ENCODE measurements at regions not wholly inside any gene's neighbourhood (a gene's known extent, or its start where the extent isn't known, plus 50 kb on each side); places are given as distances from the start of the nearest gene placed in this dataset.

GRCh38 chr6:3908961-3909360, 59.8 kb downstream of the FAM50B start:
- Histone ChIP-seq H3K27me3 (replicated peaks in 1 of 4; ENCODE audit: control extremely low read depth in 1 of 4, control insufficient read depth in 3 of 4, insufficient read depth in 4 of 4, low read length in 3 of 4) (peaks cover 0 to 9% (median 3%) of the 10 kb centered on the region in 4 experiments), H3K36me3 (replicated peaks in 1 of 2; ENCODE audit: control extremely low read depth in 1 of 2, control insufficient read depth in 1 of 2, extremely low read depth in 1 of 2, insufficient read depth in 2 of 2, low read length in 1 of 2) (no peaks in the 10 kb centered on the region), H3K27ac (ENCODE audit: low read length in 2 of 2) (no peak overlapping the region), H3K9ac (ENCODE audit: low read length) (no peak overlapping the region), H3K4me1 (ENCODE audit: control insufficient read depth in 2 of 2, insufficient read depth in 2 of 2, low read length in 2 of 2) (no peaks in the 10 kb centered on the region), H4K20me1 (ENCODE audit: control insufficient read depth, insufficient read depth, low read length, poor library complexity, severe bottlenecking) (no peaks in the 10 kb centered on the region), H3K4me2 (replicated peaks; ENCODE audit: low read depth, low read length, poor library complexity, severe bottlenecking) (no peak overlapping the region), H3K9me3 (ENCODE audit: control extremely low read depth in 1 of 3, control insufficient read depth in 2 of 3, insufficient read depth in 1 of 3, low read length in 2 of 3) (no peaks in the 10 kb centered on the region), H3K79me2 (ENCODE audit: control insufficient read depth, insufficient read depth, low read length) (no peaks in the 10 kb centered on the region), H2AFZ (ENCODE audit: insufficient read depth, low read depth, low read length, poor library complexity, severe bottlenecking) (no peak overlapping the region), H3K4me3 (ENCODE audit: control extremely low read depth in 1 of 5, extremely low read depth in 1 of 5, insufficient read depth in 1 of 5, low read depth in 2 of 5, low read length in 4 of 5) (no peak overlapping the region)
- intact Hi-C loops (cut with micrococcal nuclease) = no loop called here
- DNase-seq = no peak
- Mint-ChIP-seq H3K27ac (no peak overlapping the region), H3K4me1 (no peaks in the 10 kb centered on the region), H3K4me3 (no peak overlapping the region), H3K9me3 (ENCODE audit: insufficient read depth) (no peaks in the 10 kb centered on the region), H3K27me3 (peaks cover 27% of the 10 kb centered on the region)
- WGBS (ENCODE audit: insufficient coverage) = 95% methylated on average over 6 of the region's 6 CpGs
- CTCF ChIA-PET = no interaction called here
- no peak for TF ChIP-seq CTCF (IDR thresholded peaks at IDR 0.05)
- no peak for TF ChIP-seq EZH2 (IDR thresholded peaks at IDR 0.05; ENCODE audit: borderline replicate concordance, insufficient read depth, low read depth, low read length, poor library complexity, severe bottlenecking)
- POLR2A ChIA-PET = no interaction called here
- no peak for ATAC-seq (ENCODE audit: low read depth)

- no peaks in the 10 kb centered on the region for H3K4me1 ChIP-seq (ENCODE audit: control insufficient read depth in 2 of 2, insufficient read depth in 2 of 2, low read length in 2 of 2)
- H3K4me3 ChIP-seq (ENCODE audit: control extremely low read depth in 1 of 5, extremely low read depth in 1 of 5, insufficient read depth in 1 of 5, low read depth in 2 of 5, low read length in 4 of 5) = no peak overlapping the region
- peaks cover 0 to 10% (median 3%) of the 10 kb centered on the region in 4 experiments for H3K27me3 ChIP-seq (replicated peaks in 1 of 4; ENCODE audit: control extremely low read depth in 1 of 4, control insufficient read depth in 3 of 4, insufficient read depth in 4 of 4, low read length in 3 of 4)
- no peaks in the 10 kb centered on the region for H3K9me3 ChIP-seq (ENCODE audit: control extremely low read depth in 1 of 3, control insufficient read depth in 2 of 3, insufficient read depth in 1 of 3, low read length in 2 of 3)
- Mint-ChIP-seq H3K27ac (no peak overlapping the region), H3K4me3 (no peak overlapping the region), H3K27me3 (peaks cover 29% of the 10 kb centered on the region), H3K9me3 (ENCODE audit: insufficient read depth) (no peaks in the 10 kb centered on the region), H3K4me1 (no peaks in the 10 kb centered on the region)
- ChIA-PET POLR2A (no interaction called here), CTCF (interaction anchor here (0.9 kb wide), 1 partner anchor 659 kb away, joined by 3 read pairs; no protein-coding TSS in a partner anchor)
- ATAC-seq (ENCODE audit: low read depth) = no peak
- no peak overlapping the region for H3K27ac ChIP-seq (ENCODE audit: low read length in 2 of 2)
- intact Hi-C loops (cut with micrococcal nuclease) = no loop called here
- no peaks in the 10 kb centered on the region for H3K36me3 ChIP-seq (replicated peaks in 1 of 2; ENCODE audit: control extremely low read depth in 1 of 2, control insufficient read depth in 1 of 2, extremely low read depth in 1 of 2, insufficient read depth in 2 of 2, low read length in 1 of 2)
- 88% methylated on average over 6 of the region's 7 CpGs for WGBS (ENCODE audit: insufficient coverage)
- no peaks in the 10 kb centered on the region for H3K79me2 ChIP-seq (ENCODE audit: control insufficient read depth, insufficient read depth, low read length)
- no peak overlapping the region for H2AFZ ChIP-seq (ENCODE audit: insufficient read depth, low read depth, low read length, poor library complexity, severe bottlenecking)
- no peak overlapping the region for H3K9ac ChIP-seq (ENCODE audit: low read length)
- H4K20me1 ChIP-seq (ENCODE audit: control insufficient read depth, insufficient read depth, low read length, poor library complexity, severe bottlenecking) = no peaks in the 10 kb centered on the region
- DNase-seq = no peak
- TF ChIP-seq CTCF (IDR thresholded peaks at IDR 0.05) (no peak), EZH2 (IDR thresholded peaks at IDR 0.05; ENCODE audit: borderline replicate concordance, insufficient read depth, low read depth, low read length, poor library complexity, severe bottlenecking) (no peak)
- no peak overlapping the region for H3K4me2 ChIP-seq (replicated peaks; ENCODE audit: low read depth, low read length, poor library complexity, severe bottlenecking)
Measured at GRCh38 chr6:3910106-3910663, 61.0 kb downstream of the FAM50B start.

Data from B cell (primary cell).